Fibroblast of skin of abdomen (primary cell): ENCODE measurements at regions not wholly inside any gene's neighbourhood (a gene's known extent, or its start where the extent isn't known, plus 50 kb on each side); places are given as distances from the start of the nearest gene placed in this dataset.

Experiments used
- DNase-seq: peaks from one replicate; pipeline ENCODE4 v3.0.0-alpha.2; 2013

DNA sequence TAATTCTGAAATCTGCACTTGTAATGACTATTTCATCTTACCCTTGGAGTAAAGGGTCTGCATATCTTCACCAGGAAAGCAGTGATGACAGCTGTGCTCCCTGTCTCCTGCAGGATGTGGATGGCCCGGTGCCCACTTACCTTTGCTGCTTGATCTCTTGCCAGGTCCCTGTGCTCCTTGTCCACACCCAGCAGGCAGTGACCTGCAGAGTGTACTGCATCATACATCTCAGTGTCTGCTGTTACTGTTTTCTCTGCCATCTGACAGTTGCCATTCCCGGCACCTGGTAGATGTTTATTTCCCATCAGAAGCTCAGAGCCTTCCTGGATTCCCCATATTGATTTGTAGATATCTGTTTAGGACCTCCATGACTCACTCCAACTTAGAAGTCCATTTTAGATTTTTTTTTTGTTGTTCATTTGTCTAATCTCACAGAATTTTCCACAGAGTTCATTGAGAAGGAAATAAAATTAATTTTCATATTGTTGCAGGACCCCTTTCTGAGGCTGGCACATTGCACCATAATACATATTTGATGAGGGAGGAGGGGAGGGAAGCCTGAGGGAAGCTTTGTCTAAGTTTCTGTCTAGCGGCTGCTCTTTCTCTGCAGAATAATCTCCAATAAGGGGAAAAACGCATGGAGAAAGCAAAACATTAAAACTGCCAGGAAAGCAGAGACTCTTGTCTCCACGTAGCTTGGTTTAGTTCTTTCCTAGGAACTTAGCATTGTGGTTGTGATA, 697.5 kb upstream of the RAB6C start:
- DNase-seq: no peak

DNA sequence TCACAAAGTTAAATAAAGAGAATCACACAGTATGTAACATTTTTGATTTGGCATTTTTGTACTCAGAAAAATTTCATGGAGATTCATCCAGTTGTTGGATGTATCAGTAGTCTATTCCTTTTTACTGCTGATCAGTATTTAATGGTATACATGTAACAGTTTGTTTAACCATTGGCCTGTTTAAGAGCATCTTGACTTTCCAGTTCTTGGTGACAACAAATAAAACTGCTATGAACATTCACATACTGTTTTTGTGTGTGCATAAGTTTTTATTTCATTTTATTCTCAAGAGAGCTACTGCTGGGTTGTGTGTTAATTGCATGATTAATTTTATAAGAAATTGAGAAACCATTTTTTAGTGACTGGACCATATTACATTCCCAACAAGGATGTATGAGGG, 694.5 kb upstream of the RAB6C start:
- no peak for DNase-seq

DNA sequence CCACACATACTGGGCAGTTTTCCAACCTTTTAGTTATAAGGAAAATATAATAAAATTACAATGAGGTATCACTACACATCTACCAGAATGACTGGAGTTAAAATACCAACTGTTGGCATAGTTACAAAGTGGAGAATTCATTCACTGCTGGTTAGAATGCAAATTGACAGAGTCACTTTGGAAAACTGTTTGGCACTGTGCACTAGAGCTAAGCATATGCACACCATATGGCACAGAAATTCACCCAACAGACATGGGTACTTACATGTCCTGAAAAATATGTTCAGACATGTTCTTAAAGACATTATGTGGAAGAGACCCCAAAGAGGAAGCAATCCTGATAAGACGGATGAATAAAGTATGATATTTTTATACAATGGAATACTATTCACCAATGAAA, 686.1 kb upstream of the RAB6C start:
- DNase-seq: no peak

DNA sequence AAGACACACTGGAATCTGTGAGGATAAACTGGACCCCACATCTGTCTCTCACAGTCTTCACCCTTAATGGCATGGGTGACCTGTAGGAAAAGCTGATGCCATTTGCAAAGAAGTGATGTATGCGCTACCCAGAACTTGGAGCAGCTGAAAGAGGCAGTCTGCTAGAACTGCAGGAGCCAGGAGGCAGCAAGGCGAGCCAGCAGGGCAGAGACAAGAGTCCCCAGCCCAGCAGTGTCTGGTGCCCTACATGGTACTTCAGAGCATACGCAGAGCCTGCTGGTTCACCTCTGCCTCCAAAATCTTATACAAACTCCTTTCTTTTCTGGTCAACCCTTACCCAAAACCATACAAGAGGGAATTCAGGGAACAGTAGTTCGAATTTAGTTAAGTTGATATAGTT, 683.1 kb upstream of the RAB6C start:
- no peak for DNase-seq

DNA sequence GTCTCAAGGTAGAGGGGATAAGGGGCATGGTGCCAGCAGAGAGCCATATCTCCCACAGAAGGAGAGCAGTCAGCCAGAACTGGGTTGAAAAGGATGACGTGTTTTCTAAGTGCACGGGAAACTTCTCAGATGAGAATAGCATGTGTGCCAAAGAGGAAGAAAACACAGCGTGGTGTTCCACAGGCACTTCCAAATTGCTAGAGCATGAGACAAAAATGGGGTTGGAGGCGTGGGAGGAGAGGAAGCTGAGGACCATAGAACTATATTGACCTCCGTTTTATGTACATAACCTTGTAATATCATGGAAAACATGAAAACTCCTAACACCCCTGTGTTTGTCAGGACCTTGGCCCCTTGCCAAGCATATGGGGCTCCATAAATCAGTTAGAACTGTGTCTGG, 682.7 kb upstream of the RAB6C start:
- DNase-seq: no peak

DNA sequence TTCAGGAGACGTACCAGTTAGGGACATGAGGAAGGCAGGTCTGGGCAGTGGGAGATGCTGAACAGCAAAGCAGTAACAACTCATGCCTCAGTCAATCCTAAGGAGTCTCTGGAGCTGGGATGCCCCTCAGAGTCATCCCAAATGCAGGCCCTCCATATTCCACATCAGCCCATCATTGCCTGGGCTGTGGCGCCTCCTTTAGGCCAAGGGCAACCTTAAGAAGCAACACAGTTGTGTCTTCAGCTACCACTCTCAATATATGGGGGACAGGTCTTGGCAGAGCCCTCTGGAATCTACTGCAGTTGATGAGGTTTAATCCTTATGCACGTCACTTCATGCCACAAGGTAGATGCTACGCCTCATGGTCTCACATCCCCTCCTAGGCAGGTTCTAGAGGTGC, 682.0 kb upstream of the RAB6C start:
- DNase-seq: no peak

DNA sequence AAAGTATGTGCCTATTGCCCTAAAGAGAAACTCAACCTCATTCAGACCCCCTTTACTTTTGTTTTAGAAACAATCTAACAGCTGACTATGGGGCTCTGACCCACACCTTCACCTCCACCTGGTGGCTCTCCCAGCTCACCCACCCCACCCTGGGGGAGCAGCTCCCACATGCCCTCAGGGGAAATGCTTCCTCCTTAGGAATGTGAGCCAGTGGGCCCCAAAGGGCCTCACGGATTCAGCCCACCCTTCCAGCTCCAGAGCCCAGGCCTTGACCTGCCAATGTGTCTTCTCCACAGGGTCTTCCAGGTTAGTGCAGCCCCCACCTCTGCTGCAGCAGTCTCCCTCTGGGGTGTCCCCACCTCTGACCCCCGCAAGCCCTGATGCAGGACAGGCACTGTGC, 680.1 kb upstream of the RAB6C start:
- no peak for DNase-seq

DNA sequence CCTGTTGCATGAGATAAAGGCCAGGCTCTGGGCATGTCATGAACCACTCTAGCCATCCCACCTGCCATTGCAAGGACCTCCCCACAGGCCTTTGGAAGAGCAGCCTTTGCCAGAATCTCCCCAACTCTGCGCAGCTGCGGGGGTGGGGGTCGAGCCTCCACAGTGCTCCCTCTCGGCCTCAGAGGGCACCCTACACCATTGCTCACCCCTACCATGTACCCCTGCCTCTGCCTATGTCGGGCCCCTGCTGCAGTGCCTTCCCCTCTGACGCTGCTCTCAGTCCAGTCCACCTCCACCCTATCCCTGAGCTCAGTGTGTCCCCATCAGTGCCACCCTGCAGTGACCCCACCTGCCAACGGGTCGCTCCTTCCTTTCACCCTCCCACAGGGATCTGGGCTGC, 679.7 kb upstream of the RAB6C start:
- no peak for DNase-seq

DNA sequence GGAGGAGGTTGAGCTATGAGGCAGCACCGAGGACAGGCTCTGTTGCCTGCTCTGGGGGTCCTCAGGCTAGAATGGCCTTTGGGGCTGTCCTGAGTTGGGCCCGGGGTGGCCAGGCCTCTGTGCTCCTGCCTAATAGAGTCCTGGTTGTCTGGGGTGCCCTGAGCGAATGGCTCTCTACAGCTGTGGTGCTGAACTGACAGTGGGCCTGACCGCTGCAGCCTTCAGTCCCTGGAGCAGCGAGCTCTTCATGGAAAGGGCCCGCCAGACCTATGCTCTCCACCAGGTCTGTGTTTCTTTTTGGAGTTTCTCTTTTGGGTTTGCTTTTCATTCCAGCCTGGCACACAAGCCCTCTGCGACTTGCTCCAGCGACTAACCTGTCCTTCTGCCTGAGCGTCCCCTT, 679.0 kb upstream of the RAB6C start:
- DNase-seq: no peak

DNA sequence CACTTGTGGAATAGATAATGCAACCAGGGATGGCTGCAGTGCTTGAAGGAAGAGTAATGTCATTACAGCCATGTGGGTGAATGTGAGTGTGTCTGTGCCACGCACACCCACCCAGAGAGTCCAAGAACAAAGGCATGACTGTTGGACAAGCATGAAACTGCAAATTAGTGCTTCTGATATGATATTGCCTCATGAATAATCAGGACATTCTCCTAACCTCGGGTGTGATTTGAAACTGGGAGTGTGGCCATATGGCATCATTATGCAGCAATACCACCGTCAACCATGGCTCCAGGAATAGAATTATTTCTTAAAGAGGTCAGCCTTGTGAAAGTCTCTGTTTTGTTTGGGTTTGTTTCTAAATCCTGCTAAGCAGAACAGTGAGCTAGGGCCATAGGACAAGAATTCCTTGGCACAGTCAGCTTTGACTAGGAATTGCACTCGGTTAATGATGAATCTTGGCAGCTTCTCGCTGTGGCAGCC, 678.0 kb upstream of the RAB6C start:
- no peak for DNase-seq

DNA sequence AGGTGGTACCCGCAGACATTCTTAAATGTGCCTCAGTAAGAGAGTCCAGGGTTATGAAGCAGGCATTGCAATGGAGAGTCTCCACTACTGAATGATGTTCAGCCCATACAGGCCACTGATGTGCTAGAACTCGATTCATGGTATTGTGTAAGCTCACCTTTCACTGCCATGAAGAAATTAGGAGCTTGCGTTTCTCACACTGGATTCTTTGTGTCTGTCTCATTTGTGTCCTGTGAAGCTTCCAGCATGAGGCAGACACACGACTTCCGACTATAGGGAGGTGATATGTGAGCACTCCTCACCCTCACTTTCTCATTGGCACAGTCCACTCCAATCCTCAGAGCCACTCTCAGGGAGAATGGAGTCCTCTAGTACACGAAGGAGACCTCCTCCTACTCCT, 677.4 kb upstream of the RAB6C start:
- DNase-seq: no peak

DNA sequence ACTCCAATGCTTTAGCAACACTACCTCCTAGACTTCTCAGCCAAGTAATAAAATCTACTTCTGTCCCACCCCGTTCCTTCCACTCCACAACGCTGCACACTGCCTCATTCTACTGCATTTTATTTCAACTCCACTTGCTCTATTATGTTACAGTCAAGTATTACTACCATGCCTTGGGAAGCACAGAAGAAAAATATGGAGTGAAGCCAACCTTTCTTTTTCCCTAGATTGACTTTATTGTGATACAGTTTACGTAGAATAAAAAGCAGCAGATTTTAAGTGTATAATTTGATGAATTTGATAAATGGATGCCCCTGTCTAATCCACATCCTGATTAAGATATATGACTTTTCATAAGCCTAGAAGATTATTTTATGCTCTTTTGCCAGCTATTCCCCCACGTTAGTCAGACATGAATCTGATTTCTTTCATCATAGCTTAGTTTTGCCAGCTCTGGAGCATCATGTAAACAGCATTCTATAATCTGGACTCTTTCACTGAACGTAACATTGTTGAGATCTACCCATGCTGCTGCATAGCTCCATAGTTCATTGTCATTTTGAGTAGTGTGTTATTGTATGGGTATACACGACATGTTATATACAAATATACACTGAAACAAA, 676.8 kb upstream of the RAB6C start:
- no peak for DNase-seq

DNA sequence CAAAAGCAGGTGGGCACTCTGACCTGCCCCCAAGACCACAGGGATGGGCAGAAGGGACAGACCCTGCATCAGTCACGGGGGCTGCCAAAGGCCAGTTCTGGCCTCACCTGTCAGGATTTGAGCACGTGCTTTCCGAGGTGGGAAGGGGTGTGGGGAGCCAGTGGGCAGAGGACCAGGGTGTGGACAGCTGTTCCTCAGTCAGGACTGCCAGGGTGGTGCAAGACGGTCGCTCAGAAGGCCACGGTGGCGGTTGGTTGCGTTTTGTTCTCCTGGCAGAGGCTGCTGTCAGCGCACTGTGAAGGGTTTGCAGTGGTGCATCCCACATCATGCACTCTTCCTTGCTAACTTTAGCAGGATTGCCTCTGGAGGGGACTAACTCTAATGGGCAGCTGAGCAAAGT, 665.3 kb upstream of the RAB6C start:
- no peak for DNase-seq

DNA sequence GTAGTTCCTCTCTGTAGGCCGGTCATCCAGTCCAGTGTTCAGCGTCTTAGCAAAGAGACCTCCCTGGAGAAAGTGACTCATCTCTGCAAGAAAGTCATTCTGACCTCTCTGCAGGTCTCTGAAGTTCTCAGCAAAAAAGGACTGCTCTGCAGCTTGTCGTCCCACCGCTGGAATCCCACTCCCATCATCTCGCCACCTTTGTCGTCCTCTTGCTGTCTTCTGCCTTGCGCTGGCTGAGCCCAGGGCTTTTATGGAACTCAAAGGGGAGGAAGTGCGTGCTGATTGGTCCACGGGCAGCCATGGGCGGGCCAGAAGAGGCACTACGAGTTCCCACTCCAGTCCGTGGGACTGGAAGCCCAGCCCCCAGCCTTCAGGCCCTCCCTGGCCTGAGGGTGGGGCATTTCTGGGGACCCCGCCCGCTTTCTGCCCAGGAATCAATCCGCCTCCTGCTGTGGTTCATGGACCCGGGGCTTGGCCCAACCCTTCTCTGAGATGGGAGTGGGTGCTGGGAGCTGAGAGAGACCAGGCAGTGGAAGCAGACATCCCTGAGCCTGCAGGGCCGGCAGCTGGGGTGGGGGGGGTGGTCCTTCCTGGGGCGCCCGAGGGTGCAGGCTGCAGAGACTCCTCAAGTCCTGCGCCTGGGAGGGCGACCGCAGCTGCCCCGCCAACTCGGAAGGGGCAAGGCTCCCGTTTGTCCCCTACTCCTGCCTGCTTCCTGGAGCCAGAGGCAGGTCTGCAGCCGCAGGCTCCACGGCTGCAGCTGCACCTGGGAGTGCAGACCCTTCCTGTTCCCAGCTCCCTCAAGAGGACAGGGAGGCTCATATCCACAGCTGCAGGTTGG, 660.7 kb upstream of the RAB6C start:
- no peak for DNase-seq

DNA sequence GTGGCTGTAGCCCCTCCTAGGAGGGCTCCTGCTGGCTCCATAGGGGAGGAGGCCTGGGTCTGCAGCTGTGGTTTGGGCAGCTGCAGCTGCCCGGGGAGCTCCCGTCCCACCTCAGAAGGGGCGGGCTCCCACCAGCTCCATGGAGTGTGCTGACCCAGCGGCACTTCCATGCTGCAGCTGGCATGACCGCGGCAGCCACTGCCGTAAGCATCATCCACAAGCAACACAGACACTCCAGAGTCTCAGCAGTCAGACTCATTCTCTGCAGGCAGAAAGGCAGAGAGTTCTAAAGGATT, 660.1 kb upstream of the RAB6C start:
- no peak for DNase-seq

DNA sequence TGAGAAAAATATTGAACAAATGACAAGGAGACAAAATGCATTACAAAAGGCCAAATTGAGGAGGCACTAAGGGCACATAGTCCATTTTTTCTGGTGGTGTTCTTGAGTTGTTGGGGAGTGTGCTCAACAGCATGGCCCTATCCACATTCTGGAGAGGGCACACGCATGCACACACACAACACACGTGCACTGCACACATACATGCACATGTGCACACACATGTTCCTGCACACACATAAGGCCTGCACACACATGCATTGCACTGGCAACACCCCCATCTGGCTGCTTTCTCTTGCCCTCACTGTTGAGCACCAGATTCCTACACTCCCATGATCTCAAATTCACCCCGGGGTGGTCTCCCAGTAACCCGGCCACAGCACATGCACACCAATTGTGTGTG, 659.2 kb upstream of the RAB6C start:
- DNase-seq: no peak

DNA sequence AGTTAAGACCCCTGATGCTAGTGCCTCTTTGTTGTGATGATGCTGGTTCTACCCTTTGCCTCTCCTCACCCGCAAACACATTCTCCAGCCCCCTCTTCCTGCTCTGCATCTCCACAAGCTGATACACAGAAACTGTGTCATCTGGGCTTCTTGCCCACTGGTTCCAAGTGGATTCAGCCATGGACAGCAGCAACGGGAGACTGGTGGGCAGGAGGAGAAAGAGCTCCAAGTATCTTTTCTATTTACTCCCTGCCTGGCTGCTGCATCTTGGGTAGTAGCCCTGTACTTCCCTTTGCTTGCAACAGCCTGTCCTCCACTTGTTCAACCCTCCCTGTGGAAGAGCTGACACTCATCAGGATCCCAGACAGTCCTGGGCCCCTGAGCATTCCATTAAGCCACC, 655.1 kb upstream of the RAB6C start:
- DNase-seq: no peak

DNA sequence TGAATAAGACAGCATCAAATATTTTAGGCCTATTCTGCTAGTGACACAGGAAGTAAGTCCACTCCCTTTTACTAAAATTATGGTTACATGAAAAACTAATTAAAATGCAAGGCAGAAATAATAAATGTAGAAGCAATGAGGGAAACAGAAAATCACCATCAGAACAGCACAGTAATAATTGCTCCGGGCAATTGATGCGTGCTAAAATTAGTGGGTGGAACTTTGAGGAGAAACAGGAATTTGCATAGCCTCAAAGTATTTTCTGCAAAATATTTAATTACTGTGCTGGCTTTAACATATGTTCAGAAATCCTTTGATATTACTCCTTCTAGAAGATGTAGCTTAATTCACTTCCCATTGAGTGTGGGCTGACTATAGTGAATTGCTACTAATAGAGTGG, 654.3 kb upstream of the RAB6C start:
- DNase-seq: no peak

DNA sequence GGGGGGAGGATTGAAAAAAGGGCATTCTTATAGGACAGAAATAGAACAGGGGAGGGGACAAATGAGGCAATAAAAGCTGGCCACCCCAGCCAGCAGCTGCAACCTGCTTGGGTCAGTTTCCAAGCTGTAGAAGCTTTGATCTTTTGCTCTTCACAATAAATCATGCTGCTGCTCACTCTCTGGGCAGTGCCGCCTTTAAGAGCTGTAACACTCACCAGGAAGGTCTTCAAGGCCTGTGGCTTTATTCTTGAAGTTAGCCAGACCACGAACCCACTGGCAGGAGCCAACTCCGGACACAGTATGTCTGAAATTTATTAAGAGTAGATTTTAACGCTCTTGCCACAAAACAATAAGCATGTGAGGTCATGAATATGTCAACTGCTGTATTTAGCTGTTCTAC, 649.9 kb upstream of the RAB6C start:
- no peak for DNase-seq

DNA sequence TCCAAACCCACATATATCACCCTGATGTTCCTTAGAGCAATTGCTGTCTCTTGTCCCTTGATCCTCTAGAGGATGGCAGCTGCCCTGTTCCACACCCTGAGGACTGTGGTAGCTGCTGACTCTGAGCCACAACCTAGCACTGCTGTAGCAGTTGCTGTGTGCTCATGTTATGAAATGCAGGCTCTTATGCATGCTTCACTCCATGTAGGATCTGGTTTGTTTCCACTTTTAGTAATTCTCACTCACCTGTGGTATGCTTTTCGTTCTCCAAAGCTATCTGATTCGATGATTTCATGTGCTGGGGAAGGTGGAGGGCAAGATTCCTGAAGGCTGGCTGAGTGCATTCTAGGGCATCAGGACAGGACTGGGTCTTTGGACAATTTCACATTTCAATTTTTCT, 649.0 kb upstream of the RAB6C start:
- no peak for DNase-seq

DNA sequence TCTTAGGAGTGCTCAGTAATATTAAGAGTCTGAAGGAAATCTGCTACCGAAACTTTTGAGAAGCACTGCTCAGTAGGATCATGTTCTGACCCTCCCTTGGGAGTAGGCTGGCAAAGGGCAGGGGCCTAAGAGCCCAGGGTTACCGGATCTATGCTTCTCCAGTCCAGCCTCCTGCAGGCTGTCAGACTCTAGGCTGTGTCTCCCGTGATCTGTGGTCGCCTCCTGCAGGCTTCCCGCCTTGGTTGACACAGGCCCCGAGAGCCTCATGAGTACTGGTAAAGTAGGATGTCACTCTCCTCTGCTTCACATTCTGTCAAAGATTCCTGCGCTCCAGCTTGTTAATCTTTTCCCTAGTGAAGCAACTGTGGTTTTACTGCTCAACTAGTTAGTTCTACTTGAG, 647.8 kb upstream of the RAB6C start:
- no peak for DNase-seq

DNA sequence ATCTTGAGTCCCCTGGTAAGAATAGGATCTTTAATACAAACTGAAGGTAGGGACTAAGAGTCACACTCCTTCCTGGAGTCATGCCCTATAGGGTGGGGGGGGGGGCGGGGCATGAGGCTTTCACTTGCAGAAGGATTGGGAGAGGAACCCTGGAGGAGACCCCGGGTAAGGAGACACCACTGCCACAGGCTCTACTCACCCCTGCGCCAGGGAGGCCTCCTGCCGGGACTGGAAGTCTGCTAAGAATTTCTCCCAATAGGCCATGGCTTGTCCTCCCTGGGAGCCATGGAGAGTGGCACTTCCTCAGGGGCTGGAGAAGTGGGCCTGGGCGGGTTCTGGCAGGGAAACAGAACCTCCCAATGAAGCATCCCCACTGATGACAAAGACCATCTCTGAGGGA, 645.3 kb upstream of the RAB6C start:
- DNase-seq: no peak

DNA sequence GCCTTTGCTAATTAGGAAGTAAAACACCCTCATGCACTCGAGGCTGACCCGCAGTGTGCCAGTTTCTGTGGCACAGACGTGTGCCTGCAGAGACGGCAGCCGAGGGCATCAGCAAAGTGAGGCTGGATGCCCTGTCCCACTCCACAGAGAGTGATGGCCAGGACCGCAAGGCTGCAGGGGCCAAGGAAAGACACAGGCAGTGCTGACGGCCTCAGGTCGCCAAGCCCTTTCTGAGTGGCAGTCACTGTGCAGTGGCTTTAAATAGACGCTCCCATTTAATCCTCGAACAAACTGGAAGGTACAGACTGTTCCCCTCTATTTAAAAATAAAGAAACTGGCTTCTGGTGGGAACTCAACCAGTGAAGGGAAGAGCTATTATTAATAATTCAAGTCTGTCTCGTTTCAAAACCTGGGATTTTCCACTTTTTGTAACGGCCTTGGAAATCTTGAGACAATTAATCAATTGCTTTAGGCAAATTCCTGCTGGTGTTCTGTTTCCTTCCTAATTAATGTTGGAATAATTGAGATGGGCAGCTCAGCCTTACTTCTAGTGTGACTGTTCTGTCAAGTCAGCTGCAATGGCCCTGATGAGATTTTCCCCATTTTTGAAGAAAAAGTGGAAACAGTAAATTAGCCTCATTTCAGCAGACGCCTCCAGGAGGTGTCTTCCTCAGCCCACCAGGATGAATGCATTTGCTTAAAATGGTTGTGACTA, 644.6 kb upstream of the RAB6C start:
- no peak for DNase-seq
